GM21447 (cell line): ENCODE measurements at regions not wholly inside any gene's neighbourhood (a gene's known extent, or its start where the extent isn't known, plus 50 kb on each side); places are given as distances from the start of the nearest gene placed in this dataset.

Experiments
- ATAC-seq: cut with Tn5 transposase; IDR thresholded peaks from one replicate; pipeline ENCODE4 v1.9.1; 2021; ENCODE audit not compliant: unreplicated experiment

DNA sequence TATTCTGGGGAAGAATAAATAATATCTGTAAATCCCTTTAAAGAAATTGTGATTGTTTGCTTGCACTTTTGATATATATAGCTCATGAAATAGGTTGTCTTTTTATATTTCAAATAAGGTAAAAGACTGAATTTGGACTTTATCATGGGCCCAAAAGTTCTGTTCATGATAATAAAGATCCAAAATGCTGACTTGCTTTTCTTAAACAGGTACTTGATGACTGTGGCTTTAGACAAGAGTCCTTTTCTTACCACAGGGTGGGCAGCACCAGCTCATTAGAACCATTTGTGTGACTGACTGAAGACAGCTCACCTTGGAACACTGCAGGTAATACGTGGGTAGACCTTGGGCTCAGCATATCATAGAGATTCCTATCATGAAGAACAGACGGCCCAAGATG is 432.6 kb downstream of the ETNK1 start:
- ATAC-seq, result no peak

DNA sequence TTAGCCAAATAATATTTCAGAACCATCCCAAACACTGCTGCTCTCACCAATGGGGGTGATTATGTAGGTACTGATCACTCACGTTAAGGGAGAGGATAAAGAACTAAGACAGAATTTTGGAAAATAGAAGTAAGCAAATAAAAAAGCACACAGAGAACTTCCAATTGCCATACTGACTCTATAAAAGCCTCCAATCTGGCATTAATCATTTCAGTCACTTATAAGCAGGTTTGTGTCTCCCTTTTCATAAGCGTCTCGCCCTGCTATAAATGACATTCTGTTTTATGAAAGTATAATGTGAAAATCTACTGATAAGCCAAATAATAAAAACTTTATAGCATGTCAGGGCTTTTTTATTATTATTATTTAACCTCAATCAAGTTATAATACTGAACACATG is 435.2 kb downstream of the ETNK1 start:
- no peak for ATAC-seq

DNA sequence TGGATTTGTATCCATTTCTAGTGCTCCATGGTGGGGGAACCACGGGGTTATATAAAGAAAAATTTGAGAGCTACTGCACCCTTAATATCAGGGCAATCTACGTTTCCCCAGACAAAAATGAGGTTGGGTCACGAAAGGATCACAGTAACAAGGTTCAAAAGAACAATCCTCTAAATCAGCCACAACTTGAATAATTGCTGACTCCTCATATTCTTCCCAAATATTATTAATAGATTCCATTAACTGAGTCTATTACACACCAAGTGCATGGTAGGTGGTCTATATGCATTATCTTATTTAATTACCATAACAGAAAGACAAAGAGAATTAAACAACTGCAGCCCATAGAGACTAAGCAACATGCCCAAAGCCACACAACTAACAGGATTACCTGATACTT is 438.2 kb downstream of the ETNK1 start:
- no peak for ATAC-seq

DNA sequence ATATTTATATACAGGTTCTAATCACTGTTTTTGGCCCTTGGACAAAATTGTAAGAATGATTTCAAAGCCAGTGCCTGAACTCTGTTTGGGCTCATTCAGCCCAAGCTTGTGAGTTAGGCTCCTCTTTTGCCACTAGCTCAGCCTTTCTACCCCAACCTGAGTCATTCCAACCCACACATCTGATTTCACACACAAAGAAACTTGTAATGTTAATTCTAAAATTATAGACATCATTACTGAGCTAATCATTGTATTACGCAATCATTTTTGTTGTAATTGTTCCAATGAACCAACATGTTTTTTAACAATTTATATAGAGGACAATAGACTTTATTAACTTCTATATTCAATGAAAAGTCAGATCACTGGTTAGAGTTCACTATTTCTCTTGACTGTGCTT is 441.1 kb downstream of the ETNK1 start:
- no peak for ATAC-seq

DNA sequence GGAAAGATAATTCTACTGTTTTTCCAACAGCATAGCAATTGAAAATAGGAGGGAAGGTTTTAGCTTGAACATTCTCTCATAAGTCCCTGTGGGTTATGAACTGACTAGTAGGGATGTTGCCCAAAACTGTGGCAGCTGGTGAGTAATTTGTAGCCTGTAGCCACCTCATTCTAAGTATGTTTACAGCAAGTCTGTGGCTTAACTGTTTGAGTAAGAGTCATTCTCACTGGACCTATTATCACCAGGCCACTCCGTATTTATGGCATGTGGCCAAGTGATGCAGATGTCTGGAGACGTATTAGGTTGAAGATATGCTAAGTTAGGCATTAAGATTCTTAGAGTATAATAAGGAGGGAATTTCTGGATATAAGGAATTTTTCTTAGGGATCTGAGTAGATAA is 458.3 kb downstream of the ETNK1 start:
- peak; percentile 63 for ATAC-seq

DNA sequence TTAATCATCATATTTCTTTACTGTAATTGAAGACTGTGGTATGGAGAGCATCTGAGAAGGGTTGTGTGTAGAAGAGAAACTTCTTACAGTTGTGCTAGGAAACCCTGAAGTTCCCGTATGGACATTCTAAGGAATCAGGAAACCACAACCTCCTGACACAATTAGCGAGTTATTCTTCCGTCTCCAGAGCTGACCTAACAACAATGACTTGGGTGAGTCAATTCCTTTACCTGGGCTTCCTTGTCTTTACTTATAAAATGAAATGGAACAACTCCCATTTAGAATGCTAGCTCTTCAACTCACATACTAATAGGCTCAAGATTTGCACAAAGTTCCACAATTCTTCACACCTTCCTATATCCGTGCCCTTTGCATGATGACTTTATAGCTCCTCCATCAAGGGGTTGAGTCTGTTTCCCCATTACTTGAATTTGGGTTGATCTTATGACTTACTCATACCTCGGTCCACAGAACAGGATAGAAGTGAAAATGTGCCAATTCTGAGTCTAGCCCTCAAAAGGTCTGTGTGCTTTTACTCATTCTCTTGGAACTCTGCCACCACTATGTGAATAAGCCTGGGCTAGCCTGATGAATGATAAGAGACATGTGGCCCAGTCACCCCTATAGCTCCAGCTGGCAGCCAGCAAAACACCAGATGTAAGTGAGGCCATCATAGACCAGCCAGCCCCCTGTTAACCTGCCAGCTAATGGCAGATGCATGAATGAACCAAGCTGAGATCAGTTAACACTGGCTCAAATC is 459.4 kb downstream of the ETNK1 start:
- ATAC-seq, result no peak

DNA sequence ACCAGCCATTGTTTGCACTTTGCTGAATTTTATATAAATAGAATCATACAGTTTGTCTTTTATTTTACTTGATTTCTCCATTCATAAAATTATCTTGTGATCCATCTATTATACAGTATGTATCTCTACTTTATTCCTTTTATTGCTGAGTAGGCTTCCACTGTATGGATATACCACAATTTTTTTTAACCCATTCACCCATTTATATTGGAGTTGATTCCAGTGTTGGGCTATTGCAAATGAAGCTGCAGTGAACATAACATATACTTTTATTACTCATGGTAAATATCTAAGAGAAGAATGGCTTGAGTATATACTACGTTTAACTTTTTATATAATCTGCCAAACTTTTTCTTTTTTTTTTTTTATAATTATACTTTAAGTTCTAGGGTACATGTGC is 463.6 kb downstream of the ETNK1 start:
- ATAC-seq, result no peak

DNA sequence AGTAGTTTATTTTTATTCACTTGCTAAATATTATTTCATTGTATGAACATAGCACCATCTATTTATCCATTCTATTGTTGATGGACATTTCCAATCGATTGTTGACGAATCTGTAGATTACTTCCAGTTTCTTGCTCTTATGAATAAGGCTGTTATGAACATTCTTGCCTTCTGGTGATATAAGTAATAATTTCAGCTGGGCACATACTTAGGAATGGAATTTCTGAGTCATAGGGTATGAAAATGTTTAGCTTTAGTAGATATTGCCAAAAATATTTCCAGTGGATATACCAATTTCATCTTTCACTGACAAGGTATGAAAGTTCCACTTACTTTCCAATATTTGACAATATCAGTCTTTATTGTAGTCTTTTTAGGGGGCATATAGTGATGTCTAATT is 468.5 kb downstream of the ETNK1 start:
- no peak for ATAC-seq

DNA sequence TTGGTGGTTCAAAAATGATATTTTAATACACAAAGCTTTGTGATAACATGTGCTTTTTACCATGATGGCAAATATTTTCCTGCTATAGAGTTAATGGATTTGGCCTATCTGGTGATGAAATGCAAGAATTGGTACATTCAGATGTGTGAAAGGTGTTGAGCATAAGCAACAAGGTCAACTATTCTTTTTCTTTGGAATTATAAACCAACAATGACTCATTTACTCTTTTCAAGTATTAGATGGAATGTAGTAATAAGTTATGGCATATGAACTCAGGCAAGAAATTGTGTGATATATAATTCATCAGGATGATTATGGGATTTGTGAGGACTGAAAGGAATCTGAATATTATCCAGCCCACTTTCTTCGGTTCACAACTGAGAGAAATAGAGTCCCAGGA is 471.4 kb downstream of the ETNK1 start:
- ATAC-seq, result no peak

DNA sequence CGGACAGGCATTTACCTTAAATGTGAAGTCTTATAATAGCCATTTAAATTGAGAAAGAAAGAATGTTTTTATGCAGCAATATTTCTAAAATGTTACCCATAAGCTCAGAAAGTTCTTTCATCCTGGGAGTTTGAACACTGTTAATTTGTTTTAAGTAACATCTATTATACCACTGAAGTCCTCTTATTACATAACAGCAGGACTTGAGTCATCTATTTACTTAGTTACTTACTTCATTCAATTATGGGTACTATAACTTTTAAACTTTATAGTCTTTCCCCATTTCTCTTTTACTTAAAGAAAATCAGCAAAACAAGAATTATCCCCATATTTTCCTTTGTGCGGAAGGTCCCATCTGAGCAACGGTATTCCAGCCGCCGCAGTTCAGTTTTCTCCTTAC is 473.1 kb downstream of the ETNK1 start:
- no peak for ATAC-seq

DNA sequence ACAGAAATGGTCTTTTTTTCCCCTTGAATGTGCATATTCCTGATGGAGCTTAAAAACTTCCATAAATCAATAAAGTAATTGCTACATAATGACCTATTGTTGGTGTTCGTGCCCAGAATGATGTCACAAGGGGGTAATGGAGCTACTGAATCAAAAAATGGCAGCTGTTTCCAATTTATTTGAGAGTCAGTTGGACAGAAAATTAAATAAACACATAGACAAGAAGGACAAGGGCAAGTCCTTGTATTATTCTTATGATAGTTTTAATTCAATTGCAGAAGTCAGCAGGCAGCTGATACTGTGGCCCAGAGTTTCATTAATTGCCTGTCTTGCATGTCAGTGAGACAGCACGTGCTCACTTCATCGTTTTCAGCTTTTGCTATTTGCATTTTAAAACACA is 473.5 kb downstream of the ETNK1 start:
- no peak for ATAC-seq

DNA sequence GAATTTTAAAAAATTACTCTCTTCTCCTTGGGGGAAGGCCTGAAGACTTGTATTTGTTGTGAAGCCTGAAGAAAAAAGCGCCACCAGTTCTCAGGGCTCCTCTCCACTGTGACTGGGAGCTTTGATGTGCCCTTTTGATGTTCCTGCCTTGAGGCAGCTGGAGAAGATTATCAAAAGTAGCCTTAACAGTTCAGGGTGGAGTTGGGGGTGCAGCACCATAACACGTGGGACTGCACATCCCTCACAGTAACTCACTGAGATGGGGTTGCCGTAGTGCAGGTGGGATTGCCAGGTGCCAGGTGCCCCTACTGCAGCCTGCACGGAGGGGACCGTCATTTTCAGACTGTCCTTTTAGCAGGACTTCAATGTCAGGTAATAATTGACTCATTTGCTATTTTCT is 474.1 kb downstream of the ETNK1 start:
- ATAC-seq, result no peak

DNA sequence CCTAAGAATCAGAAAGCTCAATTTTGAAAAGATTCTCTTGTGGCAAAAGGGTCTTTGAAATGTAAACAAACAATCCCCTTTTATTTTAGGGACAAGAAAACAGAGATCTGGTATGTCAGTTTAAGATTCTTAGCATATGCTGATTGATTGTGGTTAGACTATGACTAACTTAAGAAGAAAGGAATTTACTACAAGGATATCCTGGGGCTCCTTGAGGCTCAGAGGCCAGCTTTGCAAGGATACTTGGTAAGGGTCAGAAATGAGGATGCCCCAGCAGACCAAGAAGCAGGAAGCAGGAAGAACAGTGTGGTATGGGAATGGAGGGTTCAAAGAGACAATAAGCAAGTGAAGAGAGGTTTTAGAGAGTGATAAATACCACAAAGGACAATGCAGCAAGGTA is 474.6 kb downstream of the ETNK1 start:
- ATAC-seq, result no peak

DNA sequence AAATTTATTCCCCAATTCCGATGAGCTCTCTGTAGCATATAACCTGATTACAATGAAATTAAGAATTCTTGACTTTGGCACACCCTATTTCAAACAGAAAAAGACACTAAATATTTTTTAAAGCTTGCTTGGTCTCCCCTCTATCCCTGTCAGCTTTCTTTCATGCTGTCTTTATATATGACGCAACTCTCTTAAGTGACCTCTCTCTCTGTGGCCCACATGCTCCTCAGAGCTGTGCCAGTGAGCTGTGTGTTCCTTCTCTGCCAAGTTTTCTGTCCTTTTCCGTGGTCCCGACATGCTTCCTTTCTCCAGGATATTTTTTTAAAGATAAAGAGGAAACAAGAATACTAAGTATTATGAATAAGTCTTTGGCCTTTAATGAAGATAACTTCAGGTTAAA is 484.0 kb downstream of the ETNK1 start:
- ATAC-seq, result no peak

DNA sequence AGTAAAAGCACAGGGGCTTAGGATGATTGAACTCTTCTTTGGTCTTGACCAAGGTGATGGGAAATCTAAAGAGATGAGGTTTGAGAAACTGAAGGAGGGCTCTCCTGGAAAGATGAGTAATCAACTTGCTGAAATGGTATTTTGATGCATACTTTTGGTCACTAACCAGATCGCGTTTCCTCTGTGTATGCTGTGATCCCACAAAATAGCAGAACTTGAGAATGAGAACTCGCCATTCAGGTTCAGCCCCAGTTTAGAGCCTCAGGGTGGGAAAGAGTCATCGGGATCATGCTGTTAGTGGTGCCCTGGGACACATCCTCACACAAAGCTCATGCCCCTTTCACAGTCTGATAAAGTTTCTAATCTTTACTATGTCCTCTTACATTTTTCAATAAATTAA is 488.8 kb downstream of the ETNK1 start:
- ATAC-seq, result no peak

DNA sequence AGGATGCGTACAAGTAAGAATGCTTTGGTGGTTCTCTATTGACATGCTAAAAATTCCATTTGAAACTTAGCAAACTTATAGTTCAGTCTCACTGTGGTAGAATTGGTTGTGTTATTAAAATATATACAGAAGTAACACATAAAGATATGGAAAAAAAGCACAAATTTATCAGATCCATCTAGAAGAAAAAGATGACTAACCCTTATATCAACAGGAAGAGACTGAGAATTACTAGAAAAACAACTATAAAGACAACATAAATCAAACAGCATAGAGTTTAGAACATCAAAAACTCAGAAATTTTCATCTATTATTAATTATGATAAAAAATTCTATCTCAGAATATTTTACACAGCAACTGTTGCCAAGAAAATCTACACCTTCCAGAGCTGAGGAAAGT is 491.0 kb downstream of the ETNK1 start:
- ATAC-seq, result no peak

DNA sequence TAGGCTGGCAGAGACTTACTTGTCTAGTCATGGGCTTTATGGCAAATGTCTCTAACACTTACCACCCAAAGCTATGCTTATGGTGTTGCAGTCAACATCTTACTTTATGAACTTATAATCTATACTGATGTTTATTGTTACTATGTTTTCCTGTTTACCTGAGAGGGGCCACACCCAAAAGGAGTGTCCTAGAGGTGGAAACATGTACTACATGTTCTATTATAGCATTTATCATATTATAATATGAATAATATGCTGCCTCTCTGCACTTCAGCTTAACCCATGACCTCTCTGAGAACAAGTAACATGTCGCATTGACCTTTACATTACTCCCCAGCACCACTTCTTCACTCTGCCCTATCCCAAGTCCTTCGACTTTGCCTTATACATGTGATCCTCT is 501.8 kb downstream of the ETNK1 start:
- no peak for ATAC-seq

DNA sequence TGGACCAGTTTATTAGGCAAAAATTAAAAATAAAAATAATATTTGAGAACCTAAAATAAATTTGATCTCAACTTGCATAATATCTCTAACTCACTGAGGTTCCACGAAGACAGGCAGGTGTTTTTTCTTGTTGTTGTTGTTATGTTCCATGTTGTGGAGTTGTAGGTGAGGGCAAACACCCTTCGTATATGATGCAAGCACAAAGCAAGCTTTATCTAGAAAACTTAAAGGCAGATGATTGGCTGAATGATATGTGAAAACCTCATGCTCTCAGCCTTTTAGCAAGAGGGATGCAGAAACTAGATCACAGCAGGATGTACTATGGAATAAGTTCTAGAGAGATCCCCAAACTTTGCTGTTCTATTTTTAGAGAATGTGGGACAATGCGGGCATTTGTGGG is 502.7 kb downstream of the ETNK1 start:
- ATAC-seq, result no peak

DNA sequence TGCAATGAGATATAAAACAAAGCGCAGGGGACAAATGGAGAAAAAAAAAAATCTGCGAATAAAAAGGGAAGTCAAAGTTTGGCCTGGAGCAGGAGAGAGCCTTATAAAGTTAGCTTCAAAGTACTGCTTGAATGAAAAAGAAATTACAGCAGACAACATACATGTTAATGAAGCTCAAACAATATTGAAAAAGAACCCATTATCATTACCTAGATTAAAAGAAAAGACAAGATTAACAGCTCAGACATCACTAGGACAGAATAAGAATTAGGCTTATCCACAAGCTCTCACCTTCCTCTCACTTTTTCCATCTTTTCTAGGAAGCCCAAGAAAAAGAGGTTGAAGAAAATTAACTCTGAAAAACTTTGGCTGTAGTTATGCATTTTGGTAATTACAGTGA is 503.5 kb downstream of the ETNK1 start:
- no peak for ATAC-seq

DNA sequence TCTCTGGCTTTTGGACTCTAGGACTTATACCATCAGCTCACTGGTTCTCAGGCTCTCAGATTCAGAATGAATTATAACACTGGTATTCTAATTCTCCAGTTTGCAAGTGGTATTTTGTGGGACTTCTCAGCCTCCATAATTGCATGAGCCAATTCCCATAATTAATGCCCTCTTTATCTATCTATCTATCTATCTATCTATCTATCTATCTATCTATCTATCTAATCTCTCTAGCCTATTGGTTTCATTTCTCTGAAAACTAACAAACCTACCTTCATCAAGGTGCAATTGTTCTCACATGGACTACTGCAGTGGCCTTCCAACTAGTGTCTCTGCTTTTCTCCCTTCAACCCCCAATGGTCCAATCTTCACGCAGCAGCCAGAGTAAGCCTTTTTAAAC is 507.4 kb downstream of the ETNK1 start:
- no peak for ATAC-seq

DNA sequence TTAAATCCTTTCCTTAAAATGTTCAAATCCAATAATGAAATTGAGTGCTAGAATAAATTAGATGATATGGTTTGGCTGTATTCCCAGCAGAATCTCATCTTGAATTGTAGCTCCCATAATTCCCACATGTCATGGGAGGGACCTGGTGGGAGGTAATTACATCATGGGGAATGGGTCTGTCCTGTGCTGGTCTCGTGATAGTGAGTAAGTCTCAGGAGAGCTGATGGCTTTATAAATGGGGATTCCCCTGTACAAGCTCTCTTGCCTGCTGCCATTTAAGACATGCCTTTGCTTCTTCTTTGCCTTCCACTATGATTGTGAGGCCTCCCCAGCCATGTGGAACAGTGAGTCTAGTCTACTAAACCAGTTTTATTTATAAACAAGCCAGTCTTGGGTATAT is 508.5 kb downstream of the ETNK1 start:
- no peak for ATAC-seq

DNA sequence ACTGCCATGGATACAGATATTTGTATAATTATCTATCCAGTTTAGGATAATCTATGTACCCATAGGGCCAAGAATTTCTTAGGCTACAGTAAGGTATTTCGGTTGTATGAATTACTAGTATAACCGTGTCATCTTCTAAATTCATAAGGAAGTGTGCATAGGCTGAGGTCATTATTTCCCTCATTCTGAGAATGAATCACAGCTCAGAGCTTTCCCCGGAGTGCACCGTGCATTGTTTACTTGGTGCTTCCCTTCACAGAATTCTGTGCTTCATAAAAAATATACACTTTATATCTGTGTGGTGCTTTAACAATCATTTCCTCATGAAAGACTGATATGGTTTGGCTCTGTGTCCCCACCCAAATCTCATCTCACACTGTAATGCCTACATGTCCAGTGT is 514.1 kb downstream of the ETNK1 start:
- ATAC-seq, result no peak

DNA sequence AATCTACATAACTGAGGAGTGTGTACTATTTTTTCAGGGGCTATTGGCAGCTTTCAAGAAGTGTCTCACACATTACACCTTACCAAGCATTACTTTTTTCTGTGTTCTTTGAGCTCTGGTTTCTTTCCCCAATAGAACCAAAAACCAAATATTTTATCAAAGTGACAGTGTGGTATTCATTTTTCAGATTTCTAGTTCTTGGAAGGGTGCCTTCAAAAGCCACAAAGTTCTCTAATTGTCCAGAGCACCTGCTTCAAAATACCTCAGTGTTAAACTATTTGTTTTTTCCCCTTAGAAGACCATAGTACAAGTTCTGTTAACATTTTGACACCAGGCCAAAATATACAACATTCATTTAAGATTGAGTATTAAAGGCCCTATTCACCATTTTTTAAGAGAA is 515.7 kb downstream of the ETNK1 start:
- no peak for ATAC-seq

DNA sequence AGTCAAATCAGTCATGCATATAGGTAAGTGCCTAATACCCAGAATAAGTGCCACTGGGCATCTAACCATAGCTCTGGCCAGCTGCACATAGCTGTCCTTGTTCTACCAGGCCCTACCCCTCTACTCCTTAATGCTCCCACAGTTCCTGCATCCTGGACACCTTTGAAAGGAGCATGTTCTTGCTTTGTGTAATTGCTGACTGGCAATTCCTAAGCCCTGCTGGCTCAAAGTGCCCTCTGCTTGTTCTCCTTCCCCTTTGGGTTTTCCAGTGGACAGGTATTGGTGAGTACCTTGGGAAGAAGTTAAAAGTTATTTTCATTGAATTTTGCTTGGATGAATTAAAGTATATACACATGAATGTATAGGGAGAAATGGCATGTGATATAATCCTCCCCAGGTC is 516.4 kb downstream of the ETNK1 start:
- no peak for ATAC-seq
